ENCODE measurements at regions not wholly inside any gene's neighbourhood (a gene's known extent, or its start where the extent isn't known, plus 50 kb on each side); places are given as distances from the start of the nearest gene placed in this dataset.

GRCh38 chr2:145958611-145959010 lies 1438.7 kb upstream of the ZEB2 start:
- H3K27me3 Mint-ChIP-seq, result no peaks in the 10 kb centered on the region
- H3K9me3 ChIP-seq (ENCODE audit: control insufficient read depth, low read length, poor library complexity, severe bottlenecking), result no peaks in the 10 kb centered on the region
- ATAC-seq, result no peak
- H3K4me3 Mint-ChIP-seq, result no peak overlapping the region
- H3K27ac Mint-ChIP-seq, result no peak overlapping the region
- H3K4me1 Mint-ChIP-seq, result no peaks in the 10 kb centered on the region
- DNase-seq, result no peak
- H3K36me3 Mint-ChIP-seq (ENCODE audit: low read depth), result no peaks in the 10 kb centered on the region

GRCh38 chr2:145957929-145958328 lies 1438.0 kb upstream of the ZEB2 start:
- H3K4me3 Mint-ChIP-seq, result no peak overlapping the region
- no peak for DNase-seq
- no peak for ATAC-seq
- H3K27ac Mint-ChIP-seq, result no peak overlapping the region
- H3K4me1 Mint-ChIP-seq, result no peaks in the 10 kb centered on the region
- H3K9me3 ChIP-seq (ENCODE audit: control insufficient read depth, low read length, poor library complexity, severe bottlenecking), result no peaks in the 10 kb centered on the region
- H3K36me3 Mint-ChIP-seq (ENCODE audit: low read depth), result no peaks in the 10 kb centered on the region
- H3K27me3 Mint-ChIP-seq, result no peaks in the 10 kb centered on the region

- no peaks in the 10 kb centered on the region for H3K27me3 Mint-ChIP-seq
- no peak for DNase-seq
- no peaks in the 10 kb centered on the region for H3K36me3 Mint-ChIP-seq (ENCODE audit: low read depth)
- no peak for ATAC-seq
- H3K4me3 Mint-ChIP-seq, result no peak overlapping the region
- H3K27ac Mint-ChIP-seq, result no peak overlapping the region
- no peaks in the 10 kb centered on the region for H3K9me3 ChIP-seq (ENCODE audit: control insufficient read depth, low read length, poor library complexity, severe bottlenecking)
- H3K4me1 Mint-ChIP-seq, result no peaks in the 10 kb centered on the region
Observed at GRCh38 chr2:145939949-145940348, 1420.0 kb upstream of the ZEB2 start.

- H3K27ac Mint-ChIP-seq, result no peak overlapping the region
- no peak for DNase-seq
- H3K4me1 Mint-ChIP-seq, result no peaks in the 10 kb centered on the region
- H3K4me3 Mint-ChIP-seq, result no peak overlapping the region
- no peaks in the 10 kb centered on the region for H3K9me3 ChIP-seq (ENCODE audit: control insufficient read depth, low read length, poor library complexity, severe bottlenecking)
- no peaks in the 10 kb centered on the region for H3K36me3 Mint-ChIP-seq (ENCODE audit: low read depth)
- no peaks in the 10 kb centered on the region for H3K27me3 Mint-ChIP-seq
- ATAC-seq, result no peak
Observed at GRCh38 chr2:145935016-145935415, 1415.1 kb upstream of the ZEB2 start.

GRCh38 chr2:145931781-145932395 lies 1412.0 kb upstream of the ZEB2 start:
- Mint-ChIP-seq H3K27me3 (no peaks in the 10 kb centered on the region), H3K4me3 (no peak overlapping the region)

GRCh38 chr2:145930318-145930717 lies 1410.4 kb upstream of the ZEB2 start:
- Mint-ChIP-seq H3K36me3 (ENCODE audit: low read depth) (no peaks in the 10 kb centered on the region), H3K27me3 (no peaks in the 10 kb centered on the region), H3K4me1 (no peaks in the 10 kb centered on the region), H3K27ac (no peak overlapping the region), H3K4me3 (no peak overlapping the region)
- H3K9me3 ChIP-seq (ENCODE audit: control insufficient read depth, low read length, poor library complexity, severe bottlenecking), result no peaks in the 10 kb centered on the region
- no peak for ATAC-seq
- no peak for DNase-seq

More at GRCh38 chr2:145931781-145932395, 1412.0 kb upstream of the ZEB2 start:
- DNase-seq, result no peak
- H3K9me3 ChIP-seq (ENCODE audit: control insufficient read depth, low read length, poor library complexity, severe bottlenecking), result no peaks in the 10 kb centered on the region
- no peak overlapping the region for H3K27ac Mint-ChIP-seq
- no peak for ATAC-seq
- H3K4me1 Mint-ChIP-seq, result no peaks in the 10 kb centered on the region
- no peaks in the 10 kb centered on the region for H3K36me3 Mint-ChIP-seq (ENCODE audit: low read depth)

- no peak overlapping the region for H3K4me3 Mint-ChIP-seq
- ATAC-seq (no peak), DNase-seq (no peak)
- peaks cover 2% of the 10 kb centered on the region for H3K4me1 Mint-ChIP-seq
- H3K27me3 Mint-ChIP-seq, result no peaks in the 10 kb centered on the region
- no peaks in the 10 kb centered on the region for H3K9me3 ChIP-seq (ENCODE audit: control insufficient read depth, low read length, poor library complexity, severe bottlenecking)
- H3K36me3 Mint-ChIP-seq (ENCODE audit: low read depth), result no peaks in the 10 kb centered on the region
- no peak overlapping the region for H3K27ac Mint-ChIP-seq
Observed at GRCh38 chr2:145927131-145927950, 1407.4 kb upstream of the ZEB2 start.

GRCh38 chr2:145925591-145925990 lies 1405.7 kb upstream of the ZEB2 start:
- no peak for DNase-seq
- H3K9me3 ChIP-seq (ENCODE audit: control insufficient read depth, low read length, poor library complexity, severe bottlenecking), result no peaks in the 10 kb centered on the region
- no peaks in the 10 kb centered on the region for H3K27me3 Mint-ChIP-seq
- peaks cover 2% of the 10 kb centered on the region for H3K4me1 Mint-ChIP-seq
- no peak overlapping the region for H3K27ac Mint-ChIP-seq
- H3K36me3 Mint-ChIP-seq (ENCODE audit: low read depth), result no peaks in the 10 kb centered on the region
- H3K4me3 Mint-ChIP-seq, result no peak overlapping the region
- no peak for ATAC-seq

- no peaks in the 10 kb centered on the region for H3K36me3 Mint-ChIP-seq (ENCODE audit: low read depth)
Observed at GRCh38 chr2:145919477-145919876, 1399.6 kb upstream of the ZEB2 start.

GRCh38 chr2:145918951-145919350 lies 1399.0 kb upstream of the ZEB2 start:
- H3K9me3 ChIP-seq (ENCODE audit: control insufficient read depth, low read length, poor library complexity, severe bottlenecking), result no peaks in the 10 kb centered on the region
- ATAC-seq, result no peak
- Mint-ChIP-seq H3K4me1 (peaks cover under 1% of the 10 kb centered on the region), H3K27me3 (no peaks in the 10 kb centered on the region), H3K4me3 (no peak overlapping the region), H3K36me3 (ENCODE audit: low read depth) (no peaks in the 10 kb centered on the region), H3K27ac (no peak overlapping the region)
- DNase-seq, result no peak

More at GRCh38 chr2:145919477-145919876, 1399.6 kb upstream of the ZEB2 start:
- H3K4me3 Mint-ChIP-seq, result no peak overlapping the region
- no peaks in the 10 kb centered on the region for H3K9me3 ChIP-seq (ENCODE audit: control insufficient read depth, low read length, poor library complexity, severe bottlenecking)
- peaks cover 2% of the 10 kb centered on the region for H3K4me1 Mint-ChIP-seq
- no peak overlapping the region for H3K27ac Mint-ChIP-seq
- no peaks in the 10 kb centered on the region for H3K27me3 Mint-ChIP-seq
- ATAC-seq (no peak), DNase-seq (no peak)

GRCh38 chr2:145916799-145917198 lies 1396.9 kb upstream of the ZEB2 start:
- H3K4me1 Mint-ChIP-seq, result no peaks in the 10 kb centered on the region
- H3K27me3 Mint-ChIP-seq, result no peaks in the 10 kb centered on the region
- no peaks in the 10 kb centered on the region for H3K36me3 Mint-ChIP-seq (ENCODE audit: low read depth)
- H3K4me3 Mint-ChIP-seq, result no peak overlapping the region
- no peaks in the 10 kb centered on the region for H3K9me3 ChIP-seq (ENCODE audit: control insufficient read depth, low read length, poor library complexity, severe bottlenecking)
- no peak overlapping the region for H3K27ac Mint-ChIP-seq
- ATAC-seq (no peak), DNase-seq (no peak)

GRCh38 chr2:145914716-145915115 lies 1394.8 kb upstream of the ZEB2 start:
- ATAC-seq, result no peak

GRCh38 chr2:145910416-145910815 lies 1390.5 kb upstream of the ZEB2 start:
- H3K9me3 ChIP-seq (ENCODE audit: control insufficient read depth, low read length, poor library complexity, severe bottlenecking), result no peaks in the 10 kb centered on the region
- no peaks in the 10 kb centered on the region for H3K27me3 Mint-ChIP-seq
- no peaks in the 10 kb centered on the region for H3K4me1 Mint-ChIP-seq
- DNase-seq, result no peak
- no peak overlapping the region for H3K4me3 Mint-ChIP-seq
- no peaks in the 10 kb centered on the region for H3K36me3 Mint-ChIP-seq (ENCODE audit: low read depth)
- no peak overlapping the region for H3K27ac Mint-ChIP-seq
- ATAC-seq, result no peak

More at GRCh38 chr2:145914716-145915115, 1394.8 kb upstream of the ZEB2 start:
- H3K36me3 Mint-ChIP-seq (ENCODE audit: low read depth), result no peaks in the 10 kb centered on the region
- no peak overlapping the region for H3K4me3 Mint-ChIP-seq
- DNase-seq, result no peak
- H3K27me3 Mint-ChIP-seq, result no peaks in the 10 kb centered on the region
- H3K9me3 ChIP-seq (ENCODE audit: control insufficient read depth, low read length, poor library complexity, severe bottlenecking), result no peaks in the 10 kb centered on the region
- H3K4me1 Mint-ChIP-seq, result no peaks in the 10 kb centered on the region
- no peak overlapping the region for H3K27ac Mint-ChIP-seq

- no peaks in the 10 kb centered on the region for H3K9me3 ChIP-seq (ENCODE audit: control insufficient read depth, low read length, poor library complexity, severe bottlenecking)
- Mint-ChIP-seq H3K4me1 (no peaks in the 10 kb centered on the region), H3K36me3 (ENCODE audit: low read depth) (no peaks in the 10 kb centered on the region), H3K4me3 (no peak overlapping the region), H3K27ac (no peak overlapping the region), H3K27me3 (no peaks in the 10 kb centered on the region)
- DNase-seq (no peak), ATAC-seq (no peak)
Observed at GRCh38 chr2:145909766-145910165, 1389.8 kb upstream of the ZEB2 start.
